ENCODE measurements at regions not wholly inside any gene's neighbourhood (a gene's known extent, or its start where the extent isn't known, plus 50 kb on each side); places are given as distances from the start of the nearest gene placed in this dataset.

- Histone ChIP-seq H3K27me3 (ENCODE audit: control insufficient read depth, insufficient read depth, low read length) (no peaks in the 10 kb centered on the region), H3K9me3 (ENCODE audit: control insufficient read depth, low read length) (no peaks in the 10 kb centered on the region), H3K36me3 (ENCODE audit: control insufficient read depth, insufficient read depth, low read length) (no peaks in the 10 kb centered on the region), H3K9ac (ENCODE audit: low read length) (no peak overlapping the region), H3K4me1 (ENCODE audit: control insufficient read depth, insufficient read depth, low read length) (no peaks in the 10 kb centered on the region), H3K4me3 (ENCODE audit: low read length) (no peak overlapping the region)
These were observed 1379.7 kb downstream of the CDH11 start for GRCh38 chr16:63742150-63742549.

- Histone ChIP-seq H3K9ac (ENCODE audit: low read length) (no peak overlapping the region), H3K27me3 (ENCODE audit: control insufficient read depth, insufficient read depth, low read length) (no peaks in the 10 kb centered on the region), H3K4me1 (ENCODE audit: control insufficient read depth, insufficient read depth, low read length) (no peaks in the 10 kb centered on the region), H3K9me3 (ENCODE audit: control insufficient read depth, low read length) (no peaks in the 10 kb centered on the region), H3K36me3 (ENCODE audit: control insufficient read depth, insufficient read depth, low read length) (no peaks in the 10 kb centered on the region), H3K4me3 (ENCODE audit: low read length) (no peak overlapping the region)
These were observed 1384.2 kb downstream of the CDH11 start for GRCh38 chr16:63737633-63738032.

- Histone ChIP-seq H3K4me1 (ENCODE audit: control insufficient read depth, insufficient read depth, low read length) (no peaks in the 10 kb centered on the region), H3K4me3 (ENCODE audit: low read length) (no peak overlapping the region), H3K36me3 (ENCODE audit: control insufficient read depth, insufficient read depth, low read length) (no peaks in the 10 kb centered on the region), H3K9me3 (ENCODE audit: control insufficient read depth, low read length) (no peaks in the 10 kb centered on the region), H3K9ac (ENCODE audit: low read length) (no peak overlapping the region), H3K27me3 (ENCODE audit: control insufficient read depth, insufficient read depth, low read length) (no peaks in the 10 kb centered on the region)
These were observed 1386.4 kb downstream of the CDH11 start for GRCh38 chr16:63735456-63735855.

GRCh38 chr16:63720848-63721247 is 1401.0 kb downstream of the CDH11 start:
- no peaks in the 10 kb centered on the region for H3K9me3 ChIP-seq (ENCODE audit: control insufficient read depth, low read length)
- no peaks in the 10 kb centered on the region for H3K36me3 ChIP-seq (ENCODE audit: control insufficient read depth, insufficient read depth, low read length)
- H3K4me1 ChIP-seq (ENCODE audit: control insufficient read depth, insufficient read depth, low read length) = no peaks in the 10 kb centered on the region
- no peaks in the 10 kb centered on the region for H3K27me3 ChIP-seq (ENCODE audit: control insufficient read depth, insufficient read depth, low read length)
- H3K4me3 ChIP-seq (ENCODE audit: low read length) = no peak overlapping the region
- no peak overlapping the region for H3K9ac ChIP-seq (ENCODE audit: low read length)

- no peak overlapping the region for H3K4me3 ChIP-seq (ENCODE audit: low read length)
These were observed 1401.9 kb downstream of the CDH11 start for GRCh38 chr16:63719926-63720325.

GRCh38 chr16:63717806-63718205 is 1404.1 kb downstream of the CDH11 start:
- H3K4me3 ChIP-seq (ENCODE audit: low read length) = no peak overlapping the region
- H3K9ac ChIP-seq (ENCODE audit: low read length) = no peak overlapping the region
- H3K4me1 ChIP-seq (ENCODE audit: control insufficient read depth, insufficient read depth, low read length) = no peaks in the 10 kb centered on the region
- no peaks in the 10 kb centered on the region for H3K36me3 ChIP-seq (ENCODE audit: control insufficient read depth, insufficient read depth, low read length)
- no peaks in the 10 kb centered on the region for H3K27me3 ChIP-seq (ENCODE audit: control insufficient read depth, insufficient read depth, low read length)
- no peaks in the 10 kb centered on the region for H3K9me3 ChIP-seq (ENCODE audit: control insufficient read depth, low read length)

More at GRCh38 chr16:63719926-63720325, 1401.9 kb downstream of the CDH11 start:
- Histone ChIP-seq H3K36me3 (ENCODE audit: control insufficient read depth, insufficient read depth, low read length) (no peaks in the 10 kb centered on the region), H3K9me3 (ENCODE audit: control insufficient read depth, low read length) (no peaks in the 10 kb centered on the region), H3K9ac (ENCODE audit: low read length) (no peak overlapping the region), H3K27me3 (ENCODE audit: control insufficient read depth, insufficient read depth, low read length) (no peaks in the 10 kb centered on the region), H3K4me1 (ENCODE audit: control insufficient read depth, insufficient read depth, low read length) (no peaks in the 10 kb centered on the region)

- Histone ChIP-seq H3K36me3 (ENCODE audit: control insufficient read depth, insufficient read depth, low read length) (no peaks in the 10 kb centered on the region), H3K9ac (ENCODE audit: low read length) (no peak overlapping the region), H3K4me1 (ENCODE audit: control insufficient read depth, insufficient read depth, low read length) (no peaks in the 10 kb centered on the region), H3K9me3 (ENCODE audit: control insufficient read depth, low read length) (no peaks in the 10 kb centered on the region), H3K4me3 (ENCODE audit: low read length) (no peak overlapping the region), H3K27me3 (ENCODE audit: control insufficient read depth, insufficient read depth, low read length) (no peaks in the 10 kb centered on the region)
These were observed 1407.0 kb downstream of the CDH11 start for GRCh38 chr16:63714876-63715275.

GRCh38 chr16:63712725-63713124 is 1409.1 kb downstream of the CDH11 start:
- H3K36me3 ChIP-seq (ENCODE audit: control insufficient read depth, insufficient read depth, low read length) = no peaks in the 10 kb centered on the region

GRCh38 chr16:63703612-63704011 is 1418.3 kb downstream of the CDH11 start:
- Histone ChIP-seq H3K9ac (ENCODE audit: low read length) (no peak overlapping the region), H3K27me3 (ENCODE audit: control insufficient read depth, insufficient read depth, low read length) (no peaks in the 10 kb centered on the region), H3K4me1 (ENCODE audit: control insufficient read depth, insufficient read depth, low read length) (no peaks in the 10 kb centered on the region), H3K9me3 (ENCODE audit: control insufficient read depth, low read length) (no peaks in the 10 kb centered on the region), H3K4me3 (ENCODE audit: low read length) (no peak overlapping the region), H3K36me3 (ENCODE audit: control insufficient read depth, insufficient read depth, low read length) (no peaks in the 10 kb centered on the region)

More at GRCh38 chr16:63712725-63713124, 1409.1 kb downstream of the CDH11 start:
- Histone ChIP-seq H3K9me3 (ENCODE audit: control insufficient read depth, low read length) (no peaks in the 10 kb centered on the region), H3K27me3 (ENCODE audit: control insufficient read depth, insufficient read depth, low read length) (no peaks in the 10 kb centered on the region), H3K9ac (ENCODE audit: low read length) (no peak overlapping the region), H3K4me3 (ENCODE audit: low read length) (no peak overlapping the region), H3K4me1 (ENCODE audit: control insufficient read depth, insufficient read depth, low read length) (no peaks in the 10 kb centered on the region)

GRCh38 chr16:63702981-63703590 is 1418.8 kb downstream of the CDH11 start:
- no peaks in the 10 kb centered on the region for H3K36me3 ChIP-seq (ENCODE audit: control insufficient read depth, insufficient read depth, low read length)
- H3K9me3 ChIP-seq (ENCODE audit: control insufficient read depth, low read length) = no peaks in the 10 kb centered on the region
- no peaks in the 10 kb centered on the region for H3K27me3 ChIP-seq (ENCODE audit: control insufficient read depth, insufficient read depth, low read length)
- H3K4me3 ChIP-seq (ENCODE audit: low read length) = no peak overlapping the region
- H3K9ac ChIP-seq (ENCODE audit: low read length) = no peak overlapping the region
- H3K4me1 ChIP-seq (ENCODE audit: control insufficient read depth, insufficient read depth, low read length) = no peaks in the 10 kb centered on the region

- Histone ChIP-seq H3K27me3 (ENCODE audit: control insufficient read depth, insufficient read depth, low read length) (no peaks in the 10 kb centered on the region), H3K4me1 (ENCODE audit: control insufficient read depth, insufficient read depth, low read length) (no peaks in the 10 kb centered on the region), H3K4me3 (ENCODE audit: low read length) (no peak overlapping the region), H3K9ac (ENCODE audit: low read length) (no peak overlapping the region), H3K36me3 (ENCODE audit: control insufficient read depth, insufficient read depth, low read length) (no peaks in the 10 kb centered on the region), H3K9me3 (ENCODE audit: control insufficient read depth, low read length) (no peaks in the 10 kb centered on the region)
These were observed 1424.1 kb downstream of the CDH11 start for GRCh38 chr16:63697736-63698135.

- H3K4me1 ChIP-seq (ENCODE audit: control insufficient read depth, insufficient read depth, low read length) = no peaks in the 10 kb centered on the region
- H3K9ac ChIP-seq (ENCODE audit: low read length) = no peak overlapping the region
- H3K27me3 ChIP-seq (ENCODE audit: control insufficient read depth, insufficient read depth, low read length) = no peaks in the 10 kb centered on the region
- no peak overlapping the region for H3K4me3 ChIP-seq (ENCODE audit: low read length)
- no peaks in the 10 kb centered on the region for H3K9me3 ChIP-seq (ENCODE audit: control insufficient read depth, low read length)
- no peaks in the 10 kb centered on the region for H3K36me3 ChIP-seq (ENCODE audit: control insufficient read depth, insufficient read depth, low read length)
These were observed 1426.5 kb downstream of the CDH11 start for GRCh38 chr16:63695347-63695746.

GRCh38 chr16:63690961-63691360 is 1430.9 kb downstream of the CDH11 start:
- Histone ChIP-seq H3K9me3 (ENCODE audit: control insufficient read depth, low read length) (no peaks in the 10 kb centered on the region), H3K4me1 (ENCODE audit: control insufficient read depth, insufficient read depth, low read length) (no peaks in the 10 kb centered on the region), H3K27me3 (ENCODE audit: control insufficient read depth, insufficient read depth, low read length) (no peaks in the 10 kb centered on the region), H3K9ac (ENCODE audit: low read length) (no peak overlapping the region), H3K4me3 (ENCODE audit: low read length) (no peak overlapping the region), H3K36me3 (ENCODE audit: control insufficient read depth, insufficient read depth, low read length) (no peaks in the 10 kb centered on the region)

Measured in mucosa of stomach (tissue), 1 donor.